HUES6 (cell line): ENCODE measurements at regions not wholly inside any gene's neighbourhood (a gene's known extent, or its start where the extent isn't known, plus 50 kb on each side); places are given as distances from the start of the nearest gene placed in this dataset.
"Not testable (repeated sequence)": the region's sequence is repeated elsewhere in the genome, so short reads cannot be mapped to it uniquely, and the experiment has no call there.

Source experiments
- H3K27ac ChIP-seq: 2 replicates; pipeline ENCODE4 v1.7.0; 2013; ENCODE audit warnings: low read depth, mild to moderate bottlenecking, low read length, inconsistent platforms
- H3K27me3 ChIP-seq: 2 replicates; pipeline ENCODE4 v1.6.1; 2013; ENCODE audit warnings: low read length; ENCODE audit not compliant: control insufficient read depth, insufficient read depth
- H3K36me3 ChIP-seq: 2 replicates; pipeline ENCODE4 v1.6.1; 2013; ENCODE audit warnings: low read length; ENCODE audit not compliant: control insufficient read depth, insufficient read depth
- H3K4me1 ChIP-seq: 2 replicates; pipeline ENCODE4 v1.6.1; 2013; ENCODE audit warnings: low read length; ENCODE audit not compliant: control insufficient read depth, insufficient read depth
- H3K4me3 ChIP-seq: 2 replicates; pipeline ENCODE4 v1.5.1; 2013; ENCODE audit warnings: low read depth, low read length
- H3K9ac ChIP-seq: one replicate; pipeline ENCODE4 v1.6.1; 2013; ENCODE audit warnings: mild to moderate bottlenecking, low read length
- H3K9me3 ChIP-seq: 2 replicates; pipeline ENCODE4 v1.6.1; 2013; ENCODE audit warnings: low read depth, low read length; ENCODE audit not compliant: control insufficient read depth, insufficient read depth

GRCh38 chr7:32638479-32639121 lies 143.3 kb downstream of the AVL9 start:
- H3K9me3 ChIP-seq: not testable (repeated sequence)

More at GRCh38 chr7:32638479-32639121, 143.3 kb downstream of the AVL9 start:
- H3K9ac ChIP-seq, H3K36me3 ChIP-seq, H3K27me3 ChIP-seq, H3K4me3 ChIP-seq, H3K4me1 ChIP-seq, H3K27ac ChIP-seq: not testable (repeated sequence)
